Panc1 (cell line): ENCODE measurements at regions not wholly inside any gene's neighbourhood (a gene's known extent, or its start where the extent isn't known, plus 50 kb on each side); places are given as distances from the start of the nearest gene placed in this dataset.

Experiments used
- ATAC-seq: fragments of 200-7000 bp; cut with Tn5 transposase; 2 replicates; pipeline ENCODE4 v1.9.1; 2020; ENCODE audit warnings: mild to moderate bottlenecking, moderate library complexity
- BruUV-seq: library from RNA; stranded (reverse); fragments of 400-500 nt; replicated peaks from 2 replicates; lab custom pipeline; 2021; lab: Mats Ljungman, UMichigan
- CTCF ChIA-PET: fragments of 300-600 bp; sonication (Branson Sonifier 250); formaldehyde crosslinking; loops from one replicate; lab custom pipeline; 2022; ENCODE audit warnings: antibody characterized with exemption; lab: Charles Lee
- POLR2A ChIA-PET: fragments of 300-600 bp; sonication (Branson Sonifier 250); formaldehyde crosslinking; loops from one replicate; lab custom pipeline; 2022; ENCODE audit warnings: antibody characterized with exemption; lab: Charles Lee
- DNase-seq: peaks from one replicate; pipeline ENCODE4 v3.0.0-alpha.2; 2010; ENCODE audit warnings: low read depth, low spot score
- H3K27ac ChIP-seq: 2 replicates; pipeline ENCODE4 v1.5.1; 2011; ENCODE audit warnings: mild to moderate bottlenecking, low read length, inconsistent platforms
- H3K27me3 ChIP-seq: fragments of 200-500 bp; sonication (Bioruptor generic); 2 replicates; pipeline ENCODE4 v1.6.0; 2014; ENCODE audit warnings: low read length, inconsistent platforms; ENCODE audit not compliant: control insufficient read depth, insufficient read depth
- H3K36me3 ChIP-seq: fragments of 200-500 bp; sonication (Bioruptor generic); 2 replicates; pipeline ENCODE4 v1.5.1; 2014; ENCODE audit warnings: inconsistent platforms, mild to moderate bottlenecking, low read length, moderate library complexity; ENCODE audit not compliant: control insufficient read depth, insufficient read depth
- H3K4me1 ChIP-seq: 2 replicates; pipeline ENCODE4 v1.5.1; 2011; ENCODE audit warnings: inconsistent platforms, mild to moderate bottlenecking, low read length, moderate library complexity; ENCODE audit not compliant: control insufficient read depth, insufficient read depth
- H3K4me3 ChIP-seq, 2 experiments: 2 replicates each; pipeline ENCODE4 v1.5.1; 2011 to 2012; ENCODE audit warnings: low read depth in 2 of 2, low read length in 2 of 2, mild to moderate bottlenecking in 2 of 2, inconsistent platforms in 1 of 2, moderate library complexity in 1 of 2
- H3K9me3 ChIP-seq: fragments of 200-500 bp; sonication (Bioruptor generic); 2 replicates; pipeline ENCODE4 v1.5.1; 2014; ENCODE audit warnings: low read depth, mild to moderate bottlenecking, inconsistent platforms, low read length, moderate library complexity; ENCODE audit not compliant: control insufficient read depth, insufficient read depth
- POLR2AphosphoS5 ChIP-seq: IDR thresholded peaks from 2 replicates; pipeline ENCODE4 v1.6.1; 2012; ENCODE audit warnings: mild to moderate bottlenecking, low read depth, low read length, moderate library complexity
- SIN3A ChIP-seq: IDR thresholded peaks from 2 replicates; pipeline ENCODE4 v1.6.1; 2012; ENCODE audit warnings: low read depth, mild to moderate bottlenecking, low read length, moderate library complexity, borderline replicate concordance; ENCODE audit not compliant: insufficient read depth
- TCF7L2 ChIP-seq: IDR thresholded peaks from 2 replicates; pipeline ENCODE4 v1.6.1; 2011; ENCODE audit warnings: mild to moderate bottlenecking, low read depth, low read length, inconsistent platforms
- in situ Hi-C: cut with HindIII; loops from 2 replicates; pipeline ENCODE4 v1.10.0; 2016; ENCODE audit warnings: low sequenced_read_pairs, low pct_unique_long_range_greater_than_20kb
- intact Hi-C: fragments of 100-400 bp; cut with micrococcal nuclease; formaldehyde crosslinking; loops from one replicate; pipeline ENCODE4 v1.10.0; 2022; ENCODE audit not compliant: unreplicated experiment
- TF ChIP-seq, protein P1 (sequence below): fragments of 450-650 bp; IDR thresholded peaks from 2 replicates; pipeline ENCODE4 v1.5.1; 2017; ENCODE audit warnings: mild to moderate bottlenecking
- TF ChIP-seq, protein P2 (sequence below), 2 experiments: IDR thresholded peaks; 2 replicates each; pipeline ENCODE4 v1.6.1; 2011 to 2012; ENCODE audit warnings: low read depth in 2 of 2, control low read depth in 1 of 2, low read length in 1 of 2, mild to moderate bottlenecking in 1 of 2, moderate library complexity in 1 of 2; ENCODE audit not compliant: insufficient read depth in 1 of 2

DNA sequence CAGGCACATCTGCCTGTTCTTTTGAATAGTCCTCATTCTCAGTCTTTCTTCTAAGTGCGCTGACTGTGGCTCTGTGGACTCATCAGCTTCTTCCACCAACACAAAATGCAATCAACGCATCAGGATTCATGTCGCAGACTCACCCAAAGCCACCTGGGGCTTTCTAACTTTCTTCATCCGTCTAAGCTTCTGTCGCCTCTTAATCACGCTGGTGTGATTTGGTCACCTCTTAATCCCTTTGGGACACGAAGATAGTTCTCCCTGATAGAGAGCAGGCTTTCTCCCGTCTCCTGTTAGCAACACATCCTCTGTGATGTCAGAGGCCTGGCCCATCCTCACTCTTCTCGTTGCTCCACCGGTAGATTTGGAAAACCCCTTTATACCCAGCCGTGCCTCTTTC is 78.0 kb upstream of the FOXQ1 start:
- H3K4me3 ChIP-seq, result no peak overlapping the region
- H3K4me1 ChIP-seq, result no peaks in the 10 kb centered on the region
- DNase-seq, result no peak
- POLR2A ChIA-PET, result no interaction called here
- intact Hi-C loops (no loop called here), in situ Hi-C loops (no loop called here)
- no peak for TF ChIP-seq SIN3A
- TF ChIP-seq, protein P1, sequence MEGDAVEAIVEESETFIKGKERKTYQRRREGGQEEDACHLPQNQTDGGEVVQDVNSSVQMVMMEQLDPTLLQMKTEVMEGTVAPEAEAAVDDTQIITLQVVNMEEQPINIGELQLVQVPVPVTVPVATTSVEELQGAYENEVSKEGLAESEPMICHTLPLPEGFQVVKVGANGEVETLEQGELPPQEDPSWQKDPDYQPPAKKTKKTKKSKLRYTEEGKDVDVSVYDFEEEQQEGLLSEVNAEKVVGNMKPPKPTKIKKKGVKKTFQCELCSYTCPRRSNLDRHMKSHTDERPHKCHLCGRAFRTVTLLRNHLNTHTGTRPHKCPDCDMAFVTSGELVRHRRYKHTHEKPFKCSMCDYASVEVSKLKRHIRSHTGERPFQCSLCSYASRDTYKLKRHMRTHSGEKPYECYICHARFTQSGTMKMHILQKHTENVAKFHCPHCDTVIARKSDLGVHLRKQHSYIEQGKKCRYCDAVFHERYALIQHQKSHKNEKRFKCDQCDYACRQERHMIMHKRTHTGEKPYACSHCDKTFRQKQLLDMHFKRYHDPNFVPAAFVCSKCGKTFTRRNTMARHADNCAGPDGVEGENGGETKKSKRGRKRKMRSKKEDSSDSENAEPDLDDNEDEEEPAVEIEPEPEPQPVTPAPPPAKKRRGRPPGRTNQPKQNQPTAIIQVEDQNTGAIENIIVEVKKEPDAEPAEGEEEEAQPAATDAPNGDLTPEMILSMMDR, result no peak
- TF ChIP-seq POLR2AphosphoS5, result no peak
- TF ChIP-seq TCF7L2, result no peak
- TF ChIP-seq, protein P2, sequence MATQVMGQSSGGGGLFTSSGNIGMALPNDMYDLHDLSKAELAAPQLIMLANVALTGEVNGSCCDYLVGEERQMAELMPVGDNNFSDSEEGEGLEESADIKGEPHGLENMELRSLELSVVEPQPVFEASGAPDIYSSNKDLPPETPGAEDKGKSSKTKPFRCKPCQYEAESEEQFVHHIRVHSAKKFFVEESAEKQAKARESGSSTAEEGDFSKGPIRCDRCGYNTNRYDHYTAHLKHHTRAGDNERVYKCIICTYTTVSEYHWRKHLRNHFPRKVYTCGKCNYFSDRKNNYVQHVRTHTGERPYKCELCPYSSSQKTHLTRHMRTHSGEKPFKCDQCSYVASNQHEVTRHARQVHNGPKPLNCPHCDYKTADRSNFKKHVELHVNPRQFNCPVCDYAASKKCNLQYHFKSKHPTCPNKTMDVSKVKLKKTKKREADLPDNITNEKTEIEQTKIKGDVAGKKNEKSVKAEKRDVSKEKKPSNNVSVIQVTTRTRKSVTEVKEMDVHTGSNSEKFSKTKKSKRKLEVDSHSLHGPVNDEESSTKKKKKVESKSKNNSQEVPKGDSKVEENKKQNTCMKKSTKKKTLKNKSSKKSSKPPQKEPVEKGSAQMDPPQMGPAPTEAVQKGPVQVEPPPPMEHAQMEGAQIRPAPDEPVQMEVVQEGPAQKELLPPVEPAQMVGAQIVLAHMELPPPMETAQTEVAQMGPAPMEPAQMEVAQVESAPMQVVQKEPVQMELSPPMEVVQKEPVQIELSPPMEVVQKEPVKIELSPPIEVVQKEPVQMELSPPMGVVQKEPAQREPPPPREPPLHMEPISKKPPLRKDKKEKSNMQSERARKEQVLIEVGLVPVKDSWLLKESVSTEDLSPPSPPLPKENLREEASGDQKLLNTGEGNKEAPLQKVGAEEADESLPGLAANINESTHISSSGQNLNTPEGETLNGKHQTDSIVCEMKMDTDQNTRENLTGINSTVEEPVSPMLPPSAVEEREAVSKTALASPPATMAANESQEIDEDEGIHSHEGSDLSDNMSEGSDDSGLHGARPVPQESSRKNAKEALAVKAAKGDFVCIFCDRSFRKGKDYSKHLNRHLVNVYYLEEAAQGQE (IDR thresholded peaks at IDR 0.05; ENCODE audit: insufficient read depth in 1 of 2, low read depth in 2 of 2, low read length in 1 of 2), result no peak
- ATAC-seq, result no peak
- H3K27ac ChIP-seq, result no peak overlapping the region
- H3K27me3 ChIP-seq, result peaks cover 6% of the 10 kb centered on the region; the same call in 1 of the 2 replicates
- H3K9me3 ChIP-seq, result no peaks in the 10 kb centered on the region
- BruUV-seq, result no TSS peak
- no peaks in the 10 kb centered on the region for H3K36me3 ChIP-seq
- CTCF ChIA-PET, result interaction anchor here (0.6 kb wide), 1 partner anchor 975 kb away, joined by 3 read pairs; no protein-coding TSS in a partner anchor

DNA sequence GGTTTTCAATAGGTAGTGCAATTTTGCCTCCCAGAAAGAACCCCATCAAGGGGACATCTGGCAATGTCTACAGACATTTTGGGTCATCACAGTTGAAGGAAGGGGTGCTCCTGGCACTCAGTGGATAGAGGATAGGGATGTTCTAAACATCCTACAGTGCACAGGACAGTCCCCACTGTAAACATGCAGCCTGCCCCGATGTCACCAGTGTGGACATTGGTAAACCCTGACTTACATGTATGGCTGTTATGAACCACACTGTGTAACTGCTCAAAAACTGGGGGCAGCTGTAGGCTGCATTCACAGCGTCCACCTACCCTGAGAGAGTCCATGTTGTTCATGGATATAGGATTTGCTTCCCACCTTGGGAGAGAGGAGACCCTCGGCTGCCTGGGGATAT is 79.3 kb upstream of the FOXQ1 start:
- ChIA-PET CTCF (no interaction called here), POLR2A (no interaction called here)
- Histone ChIP-seq H3K4me1 (no peaks in the 10 kb centered on the region), H3K36me3 (no peaks in the 10 kb centered on the region), H3K27ac (no peak overlapping the region), H3K4me3 (no peak overlapping the region), H3K27me3 (peaks cover 6% of the 10 kb centered on the region; the same call in 1 of the 2 replicates), H3K9me3 (no peaks in the 10 kb centered on the region)
- DNase-seq (no peak), ATAC-seq (no peak)
- intact Hi-C loops (no loop called here), in situ Hi-C loops (no loop called here)
- BruUV-seq, result no TSS peak
- TF ChIP-seq, protein P1, result no peak
- TF ChIP-seq POLR2AphosphoS5, result no peak
- no peak for TF ChIP-seq TCF7L2
- TF ChIP-seq SIN3A, result no peak
- TF ChIP-seq, protein P2 (IDR thresholded peaks at IDR 0.05; ENCODE audit: insufficient read depth in 1 of 2, low read depth in 2 of 2, low read length in 1 of 2), result no peak
